Left cardiac atrium (tissue), 4 donors: ENCODE measurements at regions not wholly inside any gene's neighbourhood (a gene's known extent, or its start where the extent isn't known, plus 50 kb on each side); places are given as distances from the start of the nearest gene placed in this dataset.

Experiments
- ATAC-seq, 2 donors: fragments of 200-7000 bp; cut with Tn5 transposase; one replicate each; pipeline ENCODE4 v1.9.1; 2020; ENCODE audit warnings: mild to moderate bottlenecking in 2 of 2, moderate library complexity in 2 of 2
- DNase-seq: peaks from one replicate; pipeline ENCODE4 v3.0.0-alpha.2; 2020
- intact Hi-C, 2 donors: fragments of 100-400 bp; cut with DNase I; formaldehyde crosslinking; loops; one replicate each; pipeline versions ENCODE4 v1.14.1 to v1.15.1; 2022 to 2023
- donor health status: DM: no; HTN: yes; CAD: no.
- donor health status: DM: no; HTN: yes; CAD: no; lungs with severe emphysema.
- donor health status: DM: yes; HTN: yes; CAD: no.
- donor health status: Dilated cardiomyopathy.

- DNase-seq (no peak), ATAC-seq (no peak)
- intact Hi-C loops = no loop called here
Measured at GRCh38 chr14:55951341-55952206, 166.6 kb upstream of the PELI2 start.

- intact Hi-C loops = no loop called here
- DNase-seq (no peak), ATAC-seq (no peak)
Measured at GRCh38 chr14:55954108-55954507, 164.1 kb upstream of the PELI2 start.

DNA sequence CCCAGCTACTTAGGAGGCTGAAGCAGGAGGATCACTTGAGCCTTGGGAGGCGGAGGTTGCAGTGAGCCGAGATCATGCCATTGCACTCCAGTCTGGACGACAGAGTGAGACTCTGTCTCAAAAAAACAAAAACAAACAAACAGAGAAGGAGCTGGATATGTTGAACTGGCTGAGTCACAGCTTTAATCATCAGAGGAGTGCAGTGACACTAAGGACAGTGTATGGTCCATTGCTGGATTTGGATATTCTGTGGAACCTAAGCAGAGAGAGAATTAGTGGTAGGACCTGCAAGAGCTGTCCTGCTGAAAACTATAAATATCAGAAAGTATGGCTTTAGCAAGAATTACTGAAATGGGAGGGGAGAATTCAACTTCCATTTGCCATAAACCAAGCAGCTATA, 163.0 kb upstream of the PELI2 start:
- ATAC-seq (no peak), DNase-seq (no peak)
- intact Hi-C loops = no loop called here

DNA sequence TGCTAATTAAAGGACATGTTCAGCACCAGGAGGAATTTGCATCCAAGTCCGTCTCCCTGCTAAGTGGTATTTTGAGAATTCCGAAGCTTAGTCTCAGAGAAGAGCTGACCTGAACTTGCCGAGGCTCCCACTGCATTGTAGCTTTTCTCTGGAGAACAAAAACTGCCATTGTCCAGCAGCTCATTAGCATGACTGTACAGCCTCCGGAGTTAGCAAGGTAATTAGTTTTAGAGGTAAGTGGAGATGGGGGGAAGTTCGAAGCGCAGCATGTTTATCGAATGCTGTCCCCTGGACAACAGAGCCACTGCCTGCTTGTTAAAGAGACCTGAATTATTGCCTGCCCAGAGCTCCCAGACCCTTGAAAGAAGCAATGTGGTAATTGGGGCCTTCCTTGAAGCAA, 160.3 kb upstream of the PELI2 start:
- ATAC-seq = no peak
- no peak for DNase-seq
- intact Hi-C loops = no loop called here

GRCh38 chr14:55963295-55963694, 154.9 kb upstream of the PELI2 start:
- ATAC-seq (no peak), DNase-seq (no peak)
- intact Hi-C loops = no loop called here

DNA sequence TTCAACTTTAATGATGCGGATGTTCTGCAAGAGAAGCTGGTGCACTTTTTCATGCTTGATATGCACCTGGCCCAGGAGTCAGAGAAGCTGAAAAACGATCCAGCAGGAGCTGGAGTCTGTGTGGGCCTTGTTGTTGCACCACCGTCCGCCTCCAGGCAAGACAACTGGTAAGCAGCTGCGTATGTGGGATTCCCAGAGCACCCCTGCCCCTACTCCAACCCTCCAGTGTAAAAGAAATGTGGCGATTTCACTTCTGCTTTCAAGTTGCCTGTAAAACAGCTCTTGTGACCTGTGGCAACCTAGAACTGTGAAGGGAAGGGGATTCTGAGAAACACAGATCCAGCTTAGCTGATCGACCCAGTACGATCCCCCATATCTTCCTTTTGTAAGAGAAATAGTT, 154.1 kb upstream of the PELI2 start:
- intact Hi-C loops = no loop called here
- DNase-seq (no peak), ATAC-seq (no peak)

DNA sequence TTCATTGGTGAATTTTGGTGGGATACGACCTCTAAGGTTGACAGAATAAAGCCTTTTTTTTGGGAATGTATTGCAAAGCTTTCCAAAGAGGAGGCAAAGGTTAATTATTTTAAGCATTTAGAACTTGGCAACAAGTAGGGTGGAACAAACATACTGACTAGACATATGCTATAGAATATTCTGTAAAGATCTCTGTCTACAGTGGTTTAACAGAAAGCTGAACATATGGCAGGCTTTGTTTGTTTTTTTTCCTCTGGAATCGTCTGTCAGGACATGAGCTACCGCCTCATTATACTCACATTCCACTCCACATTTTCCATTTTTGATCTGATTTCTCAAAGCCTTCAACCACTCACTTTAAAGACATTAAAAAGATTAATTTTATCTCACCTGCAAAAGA, 153.4 kb upstream of the PELI2 start:
- intact Hi-C loops = no loop called here
- ATAC-seq = no peak
- no peak for DNase-seq

DNA sequence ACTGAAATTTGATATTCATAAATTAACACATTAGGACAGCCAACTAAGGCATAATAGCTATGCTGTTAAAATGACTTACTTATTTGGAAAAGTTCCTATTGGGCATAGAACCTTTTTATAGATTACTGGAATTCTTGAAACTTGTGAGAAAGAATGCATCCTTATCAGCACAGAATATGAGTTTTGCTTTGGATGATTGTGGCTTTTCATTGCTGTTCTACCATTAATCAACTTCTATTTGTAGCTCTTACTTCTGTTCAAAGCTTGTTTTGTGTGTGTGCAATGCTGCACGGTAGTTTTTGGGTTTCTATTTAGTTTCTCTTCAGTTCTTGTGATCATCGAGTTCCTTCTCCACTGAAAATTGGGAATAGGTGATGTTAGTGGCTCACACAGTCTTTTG, 152.4 kb upstream of the PELI2 start:
- intact Hi-C loops = no loop called here
- DNase-seq (no peak), ATAC-seq (no peak)

- DNase-seq (no peak), ATAC-seq (no peak)
- intact Hi-C loops = no loop called here
Measured at GRCh38 chr14:55968741-55969140, 149.5 kb upstream of the PELI2 start.

- ATAC-seq (no peak), DNase-seq (no peak)
- intact Hi-C loops = no loop called here
Measured at GRCh38 chr14:55973285-55973800, 144.9 kb upstream of the PELI2 start.

GRCh38 chr14:55973911-55974630, 144.1 kb upstream of the PELI2 start:
- ATAC-seq = no peak
- intact Hi-C loops = no loop called here
- no peak for DNase-seq

DNA sequence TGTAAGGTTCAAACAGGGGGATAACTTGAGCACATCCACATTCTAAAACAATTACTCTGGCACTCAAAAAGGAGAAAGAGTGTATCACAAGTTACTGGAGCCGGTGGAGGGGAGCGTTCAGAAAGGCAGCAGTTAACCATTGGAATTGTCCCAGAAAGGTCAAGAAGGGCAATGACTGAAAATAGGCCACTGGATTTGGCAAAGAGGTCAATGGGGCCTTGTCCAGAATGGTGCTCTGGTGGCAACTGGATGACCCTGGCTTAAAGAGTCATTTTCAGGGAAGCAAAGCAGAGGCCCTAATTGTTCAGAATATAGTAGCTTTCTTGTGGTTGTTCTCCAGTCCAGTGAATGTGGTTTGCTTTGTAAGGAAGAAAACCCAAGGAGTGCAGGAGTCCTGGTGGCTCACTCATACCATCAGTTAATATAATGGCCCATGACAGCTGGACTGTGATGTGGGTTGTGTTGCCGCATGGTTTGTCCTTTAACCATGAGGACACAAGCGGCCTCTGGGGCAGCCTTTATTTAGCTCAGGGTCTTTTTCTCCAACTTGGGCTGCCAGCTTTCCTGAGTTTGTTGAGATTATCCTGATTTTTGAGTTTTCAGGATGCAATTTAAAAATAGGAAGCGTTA, 142.8 kb upstream of the PELI2 start:
- intact Hi-C loops = no loop called here
- ATAC-seq (no peak), DNase-seq (no peak)

DNA sequence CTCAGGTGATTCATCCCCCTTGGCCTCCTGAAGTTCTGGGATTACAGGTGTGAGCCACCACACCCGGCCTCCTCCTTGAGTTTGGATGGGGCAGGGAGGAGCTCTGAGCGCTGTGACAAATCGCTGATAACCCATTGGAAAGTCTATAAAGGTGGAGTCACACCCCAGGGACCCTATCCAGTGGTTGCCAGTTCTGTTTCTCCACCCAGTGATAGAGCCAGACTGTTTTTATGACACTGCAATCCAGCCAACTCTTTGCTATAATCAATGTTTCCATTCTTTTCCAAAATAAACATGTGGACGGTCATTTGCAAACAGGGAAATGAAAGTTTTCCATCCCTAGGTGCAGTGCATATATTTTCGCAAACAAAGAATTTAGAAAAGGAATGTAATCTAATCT, 142.0 kb upstream of the PELI2 start:
- peak in 1 of 2 donors; percentile 59 for ATAC-seq
- no peak for DNase-seq
- intact Hi-C loops = no loop called here

DNA sequence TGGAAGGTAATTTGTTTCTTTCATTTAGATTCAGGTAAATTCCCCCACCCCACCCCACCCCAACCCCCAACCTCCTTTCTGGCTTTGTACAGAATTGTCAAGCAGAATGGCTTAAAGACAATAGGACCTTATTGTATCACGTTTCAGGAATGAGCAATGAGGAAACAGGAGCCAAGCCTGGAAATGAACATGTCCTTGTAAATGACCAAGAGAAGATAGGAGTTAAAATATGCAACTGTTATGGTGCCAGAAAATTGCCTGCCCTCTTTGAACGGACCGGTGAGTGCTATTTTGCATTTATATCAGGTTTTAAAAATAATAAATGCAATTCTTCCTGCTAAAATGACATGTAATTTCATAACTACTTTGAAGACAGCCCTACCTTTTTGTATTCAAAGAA, 141.6 kb upstream of the PELI2 start:
- intact Hi-C loops = no loop called here
- ATAC-seq = no peak

DNA sequence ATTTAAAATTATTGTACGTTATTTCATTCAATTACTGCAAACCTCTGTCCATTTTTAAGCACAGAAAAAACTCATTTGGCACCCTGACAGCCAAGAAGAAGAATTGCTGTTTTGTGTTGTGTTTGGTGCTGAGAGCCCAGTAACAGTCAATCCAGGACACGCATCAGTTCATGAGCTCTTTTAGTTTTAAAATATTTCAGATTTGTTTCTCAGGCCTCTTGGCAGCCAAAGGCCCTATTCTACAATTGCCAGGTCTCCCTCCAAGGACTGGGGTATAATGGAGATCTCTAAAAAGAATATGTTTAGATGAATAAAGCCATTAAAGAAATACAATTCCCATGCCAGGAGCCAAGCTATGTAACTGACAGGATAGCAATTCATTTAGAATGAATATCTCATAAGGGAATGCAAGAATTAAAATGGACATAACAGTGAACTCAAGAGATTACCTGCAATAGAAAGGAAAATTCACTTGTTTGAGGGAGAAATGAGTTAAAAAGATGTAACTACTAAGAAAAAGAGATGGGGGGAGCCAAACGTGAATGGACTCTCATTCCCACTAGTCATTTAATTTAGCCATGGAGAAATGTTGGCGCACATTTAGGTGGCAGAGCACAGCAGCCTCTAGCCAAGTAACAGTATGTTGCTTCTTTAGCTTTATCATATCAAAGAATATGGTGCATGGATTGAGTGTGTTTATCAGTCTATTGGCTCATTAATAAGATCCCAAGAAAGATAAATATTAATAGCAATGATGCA, 140.6 kb upstream of the PELI2 start:
- ATAC-seq = no peak
- no peak for DNase-seq
- intact Hi-C loops = no loop called here

More for the DNA sequence above, 141.6 kb upstream of the PELI2 start:
- no peak for DNase-seq

- intact Hi-C loops = no loop called here
- DNase-seq (no peak), ATAC-seq (no peak)
Measured at GRCh38 chr14:55979096-55979495, 139.1 kb upstream of the PELI2 start.

DNA sequence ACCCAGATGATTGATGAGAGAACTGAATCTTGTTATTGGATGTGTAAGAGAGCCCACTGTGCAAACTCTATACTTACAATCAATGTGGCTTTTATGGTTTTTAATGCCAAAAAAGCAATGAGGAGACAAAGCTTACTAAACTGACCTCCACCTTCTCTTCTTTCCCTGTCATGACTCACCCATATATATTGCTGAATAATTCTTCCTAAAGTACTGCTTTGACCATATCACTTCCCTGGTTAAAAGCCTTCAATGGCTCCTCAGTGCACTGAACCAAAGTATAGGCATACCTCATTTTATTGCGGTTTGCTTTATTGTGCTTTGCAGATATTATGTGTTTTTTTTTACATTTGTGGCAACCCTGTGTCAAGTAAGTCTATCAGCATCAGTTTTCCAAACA, 138.4 kb upstream of the PELI2 start:
- DNase-seq = no peak
- intact Hi-C loops = no loop called here
- ATAC-seq = no peak

GRCh38 chr14:55980970-55981369, 137.2 kb upstream of the PELI2 start:
- intact Hi-C loops = no loop called here
- DNase-seq (no peak), ATAC-seq (no peak)

DNA sequence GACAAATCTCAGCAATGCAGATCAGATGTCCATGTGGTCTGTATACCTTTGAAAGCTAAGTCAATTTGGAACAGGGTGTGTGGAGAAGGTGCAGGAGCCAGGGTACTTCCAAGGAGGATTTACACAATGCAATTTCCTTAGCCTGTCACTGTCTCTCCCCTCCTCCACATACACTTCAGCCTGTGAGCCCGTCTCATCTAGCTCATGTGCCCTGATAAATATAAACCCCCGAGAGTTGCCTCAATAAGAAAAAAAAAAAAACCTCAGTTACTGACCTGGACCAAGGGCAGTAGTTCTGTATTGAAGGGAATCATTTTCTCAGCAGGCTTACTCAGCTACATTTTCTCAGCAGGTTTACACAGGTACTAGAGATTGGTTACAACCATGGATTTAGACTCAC, 132.1 kb upstream of the PELI2 start:
- ATAC-seq = no peak
- DNase-seq = no peak
- intact Hi-C loops = no loop called here

- no peak for ATAC-seq
- intact Hi-C loops = no loop called here
Measured at GRCh38 chr14:56000846-56001245, 117.4 kb upstream of the PELI2 start.

More at GRCh38 chr14:56000846-56001245, 117.4 kb upstream of the PELI2 start:
- DNase-seq = no peak
